Left colon (tissue), 2 donors: ENCODE measurements at regions not wholly inside any gene's neighbourhood (a gene's known extent, or its start where the extent isn't known, plus 50 kb on each side); places are given as distances from the start of the nearest gene placed in this dataset.

Source experiments
- ATAC-seq: fragments of 200-7000 bp; cut with Tn5 transposase; one replicate; pipeline ENCODE4 v1.9.1; 2020; ENCODE audit warnings: mild to moderate bottlenecking, moderate library complexity
- DNase-seq, 2 donors: peaks; one replicate each; pipeline ENCODE4 v3.0.0-alpha.2; 2020
- intact Hi-C, 2 donors: fragments of 100-400 bp; cut with DNase I in 1 of 2; cut with micrococcal nuclease in 1 of 2; formaldehyde crosslinking; loops; one replicate each; pipeline versions ENCODE4 v1.11.2 to v1.14.0; 2022; cut with DNase I, micrococcal nuclease
- donor health status: DM: no; HTN: no; CAD: no.
- donor health status: DM: yes; HTN: yes; CAD: no.

DNA sequence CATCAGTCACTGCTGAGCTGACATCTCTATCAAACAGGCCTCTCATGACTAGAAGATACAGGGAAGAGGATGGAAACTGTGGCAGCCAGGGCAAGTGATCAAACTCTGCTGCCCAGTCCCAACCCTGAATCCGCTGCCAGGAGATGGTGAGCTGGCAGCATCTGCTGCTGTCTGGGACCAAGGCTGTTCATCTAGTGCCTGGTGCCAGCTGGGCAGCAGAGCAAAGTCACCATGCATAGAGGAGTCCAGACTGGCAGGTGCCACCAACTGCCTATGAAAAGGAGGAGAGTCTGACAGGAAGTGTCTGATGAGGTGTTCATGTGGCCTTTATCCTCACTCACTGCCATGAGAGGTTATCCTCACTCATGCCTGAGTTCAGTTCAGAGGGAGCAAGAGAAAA is 518.9 kb downstream of the MID1IP1 start:
- DNase-seq (no peak), ATAC-seq (no peak)
- intact Hi-C loops = no loop called here

- intact Hi-C loops = no loop called here
- ATAC-seq = no peak
- DNase-seq = no peak
Observed at GRCh38 chrX:39322496-39322895, 521.2 kb downstream of the MID1IP1 start.

- DNase-seq (no peak), ATAC-seq (no peak)
- intact Hi-C loops = no loop called here
Observed at GRCh38 chrX:39324233-39324930, 523.1 kb downstream of the MID1IP1 start.

- DNase-seq (no peak), ATAC-seq (no peak)
- intact Hi-C loops = no loop called here
Observed at GRCh38 chrX:39327255-39327654, 526.0 kb downstream of the MID1IP1 start.

GRCh38 chrX:39327705-39328104 is 526.4 kb downstream of the MID1IP1 start:
- ATAC-seq (no peak), DNase-seq (no peak)
- intact Hi-C loops = no loop called here

DNA sequence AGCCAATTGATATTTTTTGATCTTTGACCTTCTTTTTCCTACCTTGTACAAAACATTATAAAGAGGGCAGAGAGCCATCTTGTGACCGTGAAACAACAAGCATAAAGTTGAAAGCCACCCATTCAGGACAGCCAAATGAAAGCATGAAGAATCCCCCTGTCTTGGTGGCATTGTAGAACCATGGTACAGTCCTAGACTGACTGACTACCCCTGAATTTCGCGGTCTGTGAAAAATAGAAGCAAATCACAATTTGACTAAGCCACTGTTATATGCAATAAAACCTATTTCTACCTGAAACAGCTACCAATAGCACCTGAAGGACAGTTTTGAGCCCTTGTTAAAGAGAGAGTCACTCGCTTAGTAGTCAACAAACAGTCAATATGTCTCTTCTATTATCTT is 527.4 kb downstream of the MID1IP1 start:
- ATAC-seq (no peak), DNase-seq (no peak)
- intact Hi-C loops = no loop called here

GRCh38 chrX:39331082-39331704 is 529.9 kb downstream of the MID1IP1 start:
- ATAC-seq (no peak), DNase-seq (no peak)
- intact Hi-C loops = no loop called here

DNA sequence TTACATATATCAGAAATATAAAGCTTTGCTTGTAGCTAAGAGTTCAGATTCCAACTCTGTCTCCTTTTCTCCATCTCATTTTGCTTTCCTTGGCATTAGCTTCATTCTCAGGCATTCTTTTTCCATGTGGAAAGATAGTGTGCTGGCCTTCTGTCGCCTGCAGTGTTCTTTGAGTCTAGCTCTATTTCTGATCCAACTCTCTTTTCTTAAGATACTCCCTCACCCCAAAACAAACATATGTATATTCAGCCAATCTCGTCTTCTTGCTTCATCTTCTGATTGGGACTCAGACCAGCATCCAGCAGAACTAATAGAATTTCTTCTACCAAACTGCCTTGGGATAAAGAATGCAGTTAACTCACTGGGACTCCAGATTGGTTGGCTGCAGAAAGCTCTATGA is 532.2 kb downstream of the MID1IP1 start:
- no peak for ATAC-seq
- intact Hi-C loops = no loop called here

GRCh38 chrX:39335513-39336235 is 534.4 kb downstream of the MID1IP1 start:
- no peak for DNase-seq
- intact Hi-C loops = no loop called here
- peak; percentile 80 for ATAC-seq

More for the DNA sequence above, 532.2 kb downstream of the MID1IP1 start:
- DNase-seq = no peak

- intact Hi-C loops = no loop called here
- peak; percentile 72 for ATAC-seq
- peak; percentile 19 to 31 for DNase-seq
Observed at GRCh38 chrX:39336671-39337311, 535.5 kb downstream of the MID1IP1 start.

GRCh38 chrX:39337451-39337850 is 536.2 kb downstream of the MID1IP1 start:
- no peak for ATAC-seq
- intact Hi-C loops = no loop called here
- DNase-seq = no peak

DNA sequence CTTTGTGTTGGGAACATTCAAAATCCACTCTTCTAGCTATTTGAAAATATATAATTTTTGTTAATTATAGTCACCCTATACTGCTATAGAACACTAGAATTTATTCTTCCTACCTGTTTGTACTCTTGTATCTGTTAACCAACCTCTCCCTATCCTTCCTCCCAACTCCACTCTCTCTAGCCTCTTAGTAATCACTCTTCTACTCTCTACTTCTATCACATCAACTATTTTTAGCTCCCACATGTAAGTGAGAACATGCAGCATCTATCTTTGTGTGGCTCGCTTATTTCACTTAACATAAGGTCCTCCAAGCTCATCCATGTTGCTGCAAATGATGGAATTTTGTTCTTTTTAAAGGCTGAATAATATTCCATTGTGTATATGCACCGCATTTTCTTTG is 537.3 kb downstream of the MID1IP1 start:
- DNase-seq (no peak), ATAC-seq (no peak)
- intact Hi-C loops = no loop called here

DNA sequence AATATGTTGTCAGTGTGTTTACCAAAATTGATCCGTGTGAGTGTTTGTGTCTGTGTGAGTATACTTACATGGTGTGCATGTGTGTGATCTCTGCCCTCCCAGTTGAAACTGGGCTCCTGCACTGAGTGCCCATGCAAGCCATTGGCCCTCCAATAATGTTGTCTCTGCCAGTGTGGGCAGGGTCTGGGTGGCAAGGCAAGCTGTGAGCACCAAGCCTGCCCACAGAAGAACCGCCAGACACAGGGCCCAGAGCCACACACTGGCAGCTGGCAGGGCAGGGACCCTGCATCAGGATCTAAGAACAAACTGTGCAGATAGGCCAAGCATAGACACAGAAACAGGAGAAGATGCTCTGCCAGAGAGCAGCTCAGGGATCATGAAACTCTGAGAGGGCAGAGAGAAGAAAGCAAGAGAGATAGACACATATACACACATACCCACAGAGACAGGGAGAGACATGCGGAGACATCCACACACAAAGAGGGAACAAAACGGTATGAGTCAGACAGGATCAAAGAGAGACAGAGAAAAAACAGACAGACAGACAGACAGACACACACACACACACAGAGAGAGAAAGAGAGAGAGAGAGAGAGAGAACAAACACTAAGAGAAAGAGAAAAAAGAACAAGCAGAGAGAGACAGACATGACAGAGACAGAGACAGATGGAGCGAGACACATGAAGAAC is 555.0 kb downstream of the MID1IP1 start:
- ATAC-seq (no peak), DNase-seq (no peak)
- intact Hi-C loops = no loop called here

DNA sequence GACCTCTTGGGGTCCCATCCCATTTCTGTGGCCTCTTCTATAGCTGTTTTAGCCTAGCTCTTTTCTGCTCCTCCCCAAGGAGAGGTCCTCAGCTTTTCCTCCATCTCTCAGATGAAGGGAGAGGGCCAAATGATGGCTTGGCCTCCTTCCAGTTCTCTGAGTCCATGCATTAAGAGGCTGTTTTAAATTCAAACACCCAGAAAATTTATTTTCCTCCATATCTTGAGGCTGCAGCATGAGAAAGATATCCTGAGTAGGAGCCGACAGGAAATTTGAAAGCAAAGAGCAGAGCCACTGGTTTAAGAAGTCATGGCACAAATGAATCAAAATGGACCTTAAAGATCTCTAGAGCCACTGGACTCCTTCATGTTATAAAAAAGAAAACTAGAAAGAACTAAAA is 558.8 kb downstream of the MID1IP1 start:
- intact Hi-C loops = no loop called here
- ATAC-seq (no peak), DNase-seq (no peak)

DNA sequence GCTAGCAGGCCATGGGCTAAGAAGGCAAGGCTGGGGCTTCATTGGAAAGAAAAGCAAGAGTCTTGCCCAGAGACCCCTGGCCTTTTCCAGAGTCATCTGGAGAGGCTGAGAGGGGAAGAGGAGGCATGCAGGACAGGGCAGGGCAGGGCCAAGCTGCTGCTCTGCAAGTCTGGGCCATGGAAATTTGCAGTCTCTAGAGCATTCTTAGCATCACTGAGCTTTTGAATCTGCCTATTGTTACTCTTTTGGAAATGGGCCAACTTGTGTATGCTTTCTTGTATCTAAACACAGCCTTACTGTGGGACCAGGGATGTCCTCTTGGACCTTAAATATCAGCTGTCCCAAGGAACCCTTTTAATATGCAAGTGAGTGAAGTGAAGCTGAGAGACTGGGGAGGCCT is 560.5 kb downstream of the MID1IP1 start:
- DNase-seq (no peak), ATAC-seq (no peak)
- intact Hi-C loops = no loop called here

- peak; percentile 98 for ATAC-seq
- DNase-seq = peak in 1 of 2 donors; percentile 13
- intact Hi-C loops = no loop called here
Observed at GRCh38 chrX:39367416-39367815, 566.2 kb downstream of the MID1IP1 start.

GRCh38 chrX:39372115-39372514 is 570.9 kb downstream of the MID1IP1 start:
- ATAC-seq (no peak), DNase-seq (no peak)
- intact Hi-C loops = no loop called here

DNA sequence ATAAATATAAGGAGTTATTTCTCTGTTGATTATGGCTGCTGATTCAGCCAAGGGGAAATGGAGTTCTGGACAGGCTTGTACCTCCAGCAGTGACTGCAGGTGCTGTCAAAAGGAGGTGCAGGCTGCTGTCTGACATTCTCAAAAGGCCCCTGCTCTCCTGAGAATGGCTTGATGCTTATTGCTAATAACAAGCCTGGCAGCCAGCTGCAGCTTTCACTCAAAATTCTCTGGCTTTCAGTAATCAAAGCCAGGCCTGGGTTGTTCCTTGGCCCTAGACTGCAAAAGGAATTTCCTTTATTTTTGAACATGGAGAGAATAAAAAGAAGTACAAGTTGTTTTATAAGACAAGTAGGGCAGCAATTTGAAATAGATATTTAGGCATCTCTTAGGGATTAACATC is 575.9 kb downstream of the MID1IP1 start:
- intact Hi-C loops = no loop called here
- ATAC-seq = no peak
- DNase-seq = no peak

- DNase-seq = no peak
- ATAC-seq = no peak
- intact Hi-C loops = no loop called here
Observed at GRCh38 chrX:39377773-39378172, 576.5 kb downstream of the MID1IP1 start.
